Lower leg skin (tissue), 4 donors: ENCODE measurements at regions not wholly inside any gene's neighbourhood (a gene's known extent, or its start where the extent isn't known, plus 50 kb on each side); places are given as distances from the start of the nearest gene placed in this dataset.
"Not testable (repeated sequence)": the region's sequence is repeated elsewhere in the genome, so short reads cannot be mapped to it uniquely, and the experiment has no call there.

Experiments used
- DNase-seq, 2 donors: peaks; one replicate each; pipeline ENCODE4 v3.0.0-alpha.2; 2019; ENCODE audit warnings: low spot score in 2 of 2
- H3K4me3 ChIP-seq: fragments of 200-600 bp; sonication (generic); 2 replicates; pipeline ENCODE4 v1.5.1; 2017; ENCODE audit warnings: mild to moderate bottlenecking, low read depth; ENCODE audit not compliant: poor library complexity, severe bottlenecking
- POLR2A ChIP-seq, 2 donors: fragments of 450-650 bp; IDR thresholded peaks; one replicate each; pipeline ENCODE4 v1.6.1; 2016 to 2017; ENCODE audit warnings: antibody characterized with exemption in 2 of 2, mild to moderate bottlenecking in 1 of 2, moderate library complexity in 1 of 2
- WGBS, 2 donors: methylation state at CpG; one replicate each; pipeline ENCODE4 v1.1.5; 2018; 5-methylcytosine and 5-hydroxymethylcytosine counted together
- intact Hi-C: fragments of 100-400 bp; cut with DNase I; formaldehyde crosslinking; loops from one replicate; pipeline ENCODE4 v1.15.0; 2023; ENCODE audit warnings: low total_unique reads
- TF ChIP-seq, protein P1 (sequence below), 3 donors: fragments of 450-650 bp; IDR thresholded peaks; one replicate each; pipeline ENCODE4 v1.5.1; 2016; ENCODE audit warnings: antibody characterized with exemption in 3 of 3, mild to moderate bottlenecking in 3 of 3, moderate library complexity in 2 of 3

GRCh38 chr16:87161822-87162676 lies 155.1 kb downstream of the C16orf95 start:
- intact Hi-C loops = no loop called here
- no peak for TF ChIP-seq POLR2A (IDR thresholded peaks at IDR 0.05)
- TF ChIP-seq, protein P1, sequence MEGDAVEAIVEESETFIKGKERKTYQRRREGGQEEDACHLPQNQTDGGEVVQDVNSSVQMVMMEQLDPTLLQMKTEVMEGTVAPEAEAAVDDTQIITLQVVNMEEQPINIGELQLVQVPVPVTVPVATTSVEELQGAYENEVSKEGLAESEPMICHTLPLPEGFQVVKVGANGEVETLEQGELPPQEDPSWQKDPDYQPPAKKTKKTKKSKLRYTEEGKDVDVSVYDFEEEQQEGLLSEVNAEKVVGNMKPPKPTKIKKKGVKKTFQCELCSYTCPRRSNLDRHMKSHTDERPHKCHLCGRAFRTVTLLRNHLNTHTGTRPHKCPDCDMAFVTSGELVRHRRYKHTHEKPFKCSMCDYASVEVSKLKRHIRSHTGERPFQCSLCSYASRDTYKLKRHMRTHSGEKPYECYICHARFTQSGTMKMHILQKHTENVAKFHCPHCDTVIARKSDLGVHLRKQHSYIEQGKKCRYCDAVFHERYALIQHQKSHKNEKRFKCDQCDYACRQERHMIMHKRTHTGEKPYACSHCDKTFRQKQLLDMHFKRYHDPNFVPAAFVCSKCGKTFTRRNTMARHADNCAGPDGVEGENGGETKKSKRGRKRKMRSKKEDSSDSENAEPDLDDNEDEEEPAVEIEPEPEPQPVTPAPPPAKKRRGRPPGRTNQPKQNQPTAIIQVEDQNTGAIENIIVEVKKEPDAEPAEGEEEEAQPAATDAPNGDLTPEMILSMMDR (IDR thresholded peaks at IDR 0.05) = no peak
- H3K4me3 ChIP-seq = no peak overlapping the region
- 79 to 84% methylated on average over 22 of the region's 22 CpGs for WGBS, 2 donors
- no peak for DNase-seq

DNA sequence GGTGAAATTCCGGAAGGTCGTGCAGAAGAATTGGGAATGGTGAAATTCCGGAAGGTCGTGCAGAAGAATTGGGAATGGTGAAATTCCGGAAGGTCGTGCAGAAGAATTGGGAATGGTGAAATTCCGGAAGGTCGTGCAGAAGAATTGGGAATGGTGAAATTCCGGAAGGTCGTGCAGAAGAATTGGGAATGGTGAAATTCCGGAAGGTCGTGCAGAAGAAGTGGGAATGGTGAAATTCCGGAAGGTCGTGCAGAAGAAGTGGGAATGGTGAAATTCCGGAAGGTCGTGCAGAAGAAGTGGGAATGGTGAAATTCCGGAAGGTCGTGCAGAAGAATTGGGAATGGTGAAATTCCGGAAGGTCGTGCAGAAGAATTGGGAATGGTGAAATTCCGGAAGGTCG lies 154.4 kb downstream of the C16orf95 start:
- DNase-seq, intact Hi-C loops, H3K4me3 ChIP-seq: not testable (repeated sequence)
- 91 to 96% methylated on average over 15 to 17 of the region's 22 CpGs for WGBS, 2 donors

DNA sequence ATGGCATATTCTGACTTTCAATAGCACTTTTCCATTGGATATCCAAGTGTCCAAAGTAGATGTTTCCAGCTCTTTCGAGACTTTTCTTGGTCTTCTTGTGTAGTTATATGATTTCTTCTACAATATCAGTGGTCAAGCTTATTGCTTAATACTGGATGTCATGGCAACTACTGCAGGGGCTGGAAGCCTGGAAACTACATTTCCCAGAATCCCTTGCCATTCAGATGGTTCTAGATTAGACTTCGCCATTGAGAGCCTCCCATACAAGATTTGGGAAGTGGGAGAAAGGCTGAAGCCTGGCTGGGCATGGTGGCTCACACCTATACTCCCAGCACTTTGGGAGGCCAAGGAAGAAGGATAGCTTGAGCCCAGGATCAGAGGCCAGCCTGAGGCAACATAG lies 153.6 kb downstream of the C16orf95 start:
- WGBS, 2 donors = 88 to 90% methylated on average over 2 of the region's 2 CpGs

DNA sequence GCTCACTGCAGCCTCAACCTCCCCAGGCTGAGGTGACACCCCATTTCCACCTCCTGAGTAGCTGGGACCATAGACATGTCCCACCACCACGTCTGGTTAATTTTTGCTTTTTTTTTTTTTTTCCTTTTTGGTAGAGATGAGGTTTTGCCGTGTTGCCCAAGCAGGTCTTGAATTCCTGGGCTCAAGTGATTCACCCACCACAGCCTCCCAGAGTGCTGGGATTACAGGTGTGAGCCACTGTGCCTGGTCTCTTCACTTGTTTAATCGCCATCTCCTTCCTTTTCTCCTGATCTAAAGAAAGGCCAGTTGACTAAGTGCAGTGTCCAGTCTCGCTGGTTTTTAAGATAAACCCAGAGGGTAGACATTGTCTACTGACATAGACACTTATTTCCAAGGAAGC lies 152.0 kb downstream of the C16orf95 start:
- 85 to 87% methylated on average over 4 of the region's 4 CpGs for WGBS, 2 donors
- no peak overlapping the region for H3K4me3 ChIP-seq
- no peak for DNase-seq
- intact Hi-C loops = no loop called here
- TF ChIP-seq POLR2A (IDR thresholded peaks at IDR 0.05) = no peak
- TF ChIP-seq, protein P1 (IDR thresholded peaks at IDR 0.05) = no peak

More for the DNA sequence above, 153.6 kb downstream of the C16orf95 start:
- intact Hi-C loops = no loop called here
- no peak overlapping the region for H3K4me3 ChIP-seq
- DNase-seq = no peak
- TF ChIP-seq, protein P1 (IDR thresholded peaks at IDR 0.05) = no peak
- no peak for TF ChIP-seq POLR2A (IDR thresholded peaks at IDR 0.05)

- H3K4me3 ChIP-seq = no peak overlapping the region
- TF ChIP-seq, protein P1 (IDR thresholded peaks at IDR 0.05) = no peak
- no peak for TF ChIP-seq POLR2A (IDR thresholded peaks at IDR 0.05)
- WGBS, 2 donors = 50 to 58% methylated on average over 9 of the region's 9 CpGs
- DNase-seq = no peak
- intact Hi-C loops = no loop called here
These were observed 151.3 kb downstream of the C16orf95 start for GRCh38 chr16:87165885-87166284.

DNA sequence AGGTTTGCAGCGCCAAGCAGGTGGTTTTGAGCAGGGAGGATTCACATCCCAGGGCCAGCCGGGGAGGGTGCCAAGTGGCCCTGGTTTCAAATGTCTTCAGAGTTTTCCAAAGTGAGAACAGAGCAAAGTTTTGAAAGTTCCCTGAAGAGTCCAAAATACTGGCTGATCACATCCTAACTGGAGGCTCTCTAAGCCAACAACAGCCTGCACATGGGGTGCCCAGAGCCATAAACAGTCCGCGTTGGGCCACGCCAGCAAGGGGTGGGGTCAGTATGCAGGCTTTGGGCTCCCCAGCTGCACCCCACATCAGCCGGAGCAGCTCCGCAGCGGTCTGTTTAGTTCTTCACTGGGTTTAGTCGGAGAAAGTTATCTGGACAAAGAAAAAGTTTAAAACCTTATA lies 150.9 kb downstream of the C16orf95 start:
- DNase-seq = no peak
- WGBS, 2 donors = 68 to 78% methylated on average over 9 of the region's 9 CpGs
- TF ChIP-seq, protein P1 (IDR thresholded peaks at IDR 0.05) = no peak
- no peak for TF ChIP-seq POLR2A (IDR thresholded peaks at IDR 0.05)
- intact Hi-C loops = no loop called here
- no peak overlapping the region for H3K4me3 ChIP-seq
